ENCODE measurements at regions not wholly inside any gene's neighbourhood (a gene's known extent, or its start where the extent isn't known, plus 50 kb on each side); places are given as distances from the start of the nearest gene placed in this dataset.

DNA sequence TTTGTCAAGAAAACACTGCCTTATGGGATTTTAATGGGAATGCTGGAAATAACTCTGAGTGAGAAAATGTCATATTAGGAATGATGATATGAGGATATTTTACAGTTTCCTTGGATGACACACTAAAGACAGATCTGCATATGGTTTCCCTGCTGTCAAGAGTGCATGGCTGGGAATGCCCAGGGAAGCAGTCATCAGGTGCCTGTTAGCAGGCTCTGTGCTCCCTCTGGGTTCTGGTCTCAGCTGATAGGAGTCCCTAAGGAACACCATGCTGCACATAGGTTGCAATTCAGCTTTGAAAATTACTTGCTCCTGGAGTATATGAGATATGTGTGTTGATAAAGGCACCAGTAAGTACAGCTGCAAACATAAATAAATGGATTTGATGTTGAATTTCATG lies 1064.6 kb downstream of the TUSC7 start (continued):
- TF ChIP-seq, protein P1, sequence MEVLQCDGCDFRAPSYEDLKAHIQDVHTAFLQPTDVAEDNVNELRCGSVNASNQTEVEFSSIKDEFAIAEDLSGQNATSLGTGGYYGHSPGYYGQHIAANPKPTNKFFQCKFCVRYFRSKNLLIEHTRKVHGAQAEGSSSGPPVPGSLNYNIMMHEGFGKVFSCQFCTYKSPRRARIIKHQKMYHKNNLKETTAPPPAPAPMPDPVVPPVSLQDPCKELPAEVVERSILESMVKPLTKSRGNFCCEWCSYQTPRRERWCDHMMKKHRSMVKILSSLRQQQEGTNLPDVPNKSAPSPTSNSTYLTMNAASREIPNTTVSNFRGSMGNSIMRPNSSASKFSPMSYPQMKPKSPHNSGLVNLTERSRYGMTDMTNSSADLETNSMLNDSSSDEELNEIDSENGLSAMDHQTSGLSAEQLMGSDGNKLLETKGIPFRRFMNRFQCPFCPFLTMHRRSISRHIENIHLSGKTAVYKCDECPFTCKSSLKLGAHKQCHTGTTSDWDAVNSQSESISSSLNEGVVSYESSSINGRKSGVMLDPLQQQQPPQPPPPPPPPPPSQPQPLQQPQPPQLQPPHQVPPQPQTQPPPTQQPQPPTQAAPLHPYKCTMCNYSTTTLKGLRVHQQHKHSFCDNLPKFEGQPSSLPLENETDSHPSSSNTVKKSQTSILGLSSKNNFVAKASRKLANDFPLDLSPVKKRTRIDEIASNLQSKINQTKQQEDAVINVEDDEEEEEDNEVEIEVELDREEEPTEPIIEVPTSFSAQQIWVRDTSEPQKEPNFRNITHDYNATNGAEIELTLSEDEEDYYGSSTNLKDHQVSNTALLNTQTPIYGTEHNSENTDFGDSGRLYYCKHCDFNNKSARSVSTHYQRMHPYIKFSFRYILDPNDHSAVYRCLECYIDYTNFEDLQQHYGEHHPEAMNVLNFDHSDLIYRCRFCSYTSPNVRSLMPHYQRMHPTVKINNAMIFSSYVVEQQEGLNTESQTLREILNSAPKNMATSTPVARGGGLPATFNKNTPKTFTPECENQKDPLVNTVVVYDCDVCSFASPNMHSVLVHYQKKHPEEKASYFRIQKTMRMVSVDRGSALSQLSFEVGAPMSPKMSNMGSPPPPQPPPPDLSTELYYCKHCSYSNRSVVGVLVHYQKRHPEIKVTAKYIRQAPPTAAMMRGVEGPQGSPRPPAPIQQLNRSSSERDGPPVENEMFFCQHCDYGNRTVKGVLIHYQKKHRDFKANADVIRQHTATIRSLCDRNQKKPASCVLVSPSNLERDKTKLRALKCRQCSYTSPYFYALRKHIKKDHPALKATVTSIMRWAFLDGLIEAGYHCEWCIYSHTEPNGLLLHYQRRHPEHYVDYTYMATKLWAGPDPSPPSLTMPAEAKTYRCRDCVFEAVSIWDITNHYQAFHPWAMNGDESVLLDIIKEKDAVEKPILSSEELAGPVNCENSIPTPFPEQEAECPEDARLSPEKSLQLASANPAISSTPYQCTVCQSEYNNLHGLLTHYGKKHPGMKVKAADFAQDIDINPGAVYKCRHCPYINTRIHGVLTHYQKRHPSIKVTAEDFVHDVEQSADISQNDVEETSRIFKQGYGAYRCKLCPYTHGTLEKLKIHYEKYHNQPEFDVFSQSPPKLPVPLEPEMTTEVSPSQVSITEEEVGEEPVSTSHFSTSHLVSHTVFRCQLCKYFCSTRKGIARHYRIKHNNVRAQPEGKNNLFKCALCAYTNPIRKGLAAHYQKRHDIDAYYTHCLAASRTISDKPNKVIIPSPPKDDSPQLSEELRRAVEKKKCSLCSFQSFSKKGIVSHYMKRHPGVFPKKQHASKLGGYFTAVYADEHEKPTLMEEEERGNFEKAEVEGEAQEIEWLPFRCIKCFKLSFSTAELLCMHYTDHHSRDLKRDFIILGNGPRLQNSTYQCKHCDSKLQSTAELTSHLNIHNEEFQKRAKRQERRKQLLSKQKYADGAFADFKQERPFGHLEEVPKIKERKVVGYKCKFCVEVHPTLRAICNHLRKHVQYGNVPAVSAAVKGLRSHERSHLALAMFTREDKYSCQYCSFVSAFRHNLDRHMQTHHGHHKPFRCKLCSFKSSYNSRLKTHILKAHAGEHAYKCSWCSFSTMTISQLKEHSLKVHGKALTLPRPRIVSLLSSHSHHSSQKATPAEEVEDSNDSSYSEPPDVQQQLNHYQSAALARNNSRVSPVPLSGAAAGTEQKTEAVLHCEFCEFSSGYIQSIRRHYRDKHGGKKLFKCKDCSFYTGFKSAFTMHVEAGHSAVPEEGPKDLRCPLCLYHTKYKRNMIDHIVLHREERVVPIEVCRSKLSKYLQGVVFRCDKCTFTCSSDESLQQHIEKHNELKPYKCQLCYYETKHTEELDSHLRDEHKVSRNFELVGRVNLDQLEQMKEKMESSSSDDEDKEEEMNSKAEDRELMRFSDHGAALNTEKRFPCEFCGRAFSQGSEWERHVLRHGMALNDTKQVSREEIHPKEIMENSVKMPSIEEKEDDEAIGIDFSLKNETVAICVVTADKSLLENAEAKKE (CRISPR knock-in tag; IDR thresholded peaks at IDR 0.05): no peak
- no peak for TF ChIP-seq ZNF331 (CRISPR knock-in tag; IDR thresholded peaks at IDR 0.05; ENCODE audit: low read depth)
- no peak for TF ChIP-seq ZNF114 (CRISPR knock-in tag; IDR thresholded peaks at IDR 0.05)
- no peak for TF ChIP-seq JUNB (IDR thresholded peaks at IDR 0.05; ENCODE audit: unreplicated experiment)
- TF ChIP-seq STAT1 (IDR thresholded peaks at IDR 0.05; ENCODE audit: unreplicated experiment): no peak

DNA sequence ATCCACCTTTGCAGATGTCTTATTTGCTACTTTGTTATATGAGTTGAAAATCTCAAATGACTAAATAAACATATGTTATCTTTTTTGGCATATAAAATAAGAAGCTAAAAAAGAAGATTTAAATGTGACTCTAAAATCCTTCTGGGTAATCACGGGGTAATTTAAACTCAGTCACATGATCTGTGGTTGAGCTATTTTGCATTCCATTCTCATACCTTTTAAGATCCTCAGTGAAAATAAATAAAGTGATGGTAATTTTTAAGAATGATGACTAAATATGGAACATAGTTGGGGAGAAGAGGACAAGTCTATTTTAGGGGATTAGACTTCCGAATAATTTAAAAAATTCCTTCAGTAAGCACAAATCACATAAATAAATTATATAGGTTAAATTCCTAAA lies 1076.8 kb downstream of the TUSC7 start:
- Mint-ChIP-seq H3K4me3 (no peak overlapping the region), H3K9me3 (peaks cover 2% of the 10 kb centered on the region; the same call in 2 of the 3 replicates), H3K27me3 (ENCODE audit: insufficient read depth, low read depth, poor library complexity) (peaks cover 4% of the 10 kb centered on the region), H3K36me3 (ENCODE audit: low read depth) (no peaks in the 10 kb centered on the region), H3K4me1 (peaks cover 32% of the 10 kb centered on the region), H3K27ac (no peak overlapping the region)
- Histone ChIP-seq H2AFZ (no peak overlapping the region), H3K4me1 (ENCODE audit: insufficient read depth) (peaks cover 21% of the 10 kb centered on the region; the same call in 1 of the 2 replicates), H3K4me3 (no peak overlapping the region), H3K4me2 (no peak overlapping the region), H4K20me1 (replicated peaks; ENCODE audit: insufficient read depth) (no peaks in the 10 kb centered on the region), H3K36me3 (ENCODE audit: insufficient read depth) (no peaks in the 10 kb centered on the region), H3K27me3 (ENCODE audit: insufficient read depth) (no peaks in the 10 kb centered on the region), H3K27ac (ENCODE audit: low read depth) (no peak overlapping the region), H3F3A (replicated peaks; ENCODE audit: low read depth) (no peaks in the 10 kb centered on the region), H3K79me2 (replicated peaks; ENCODE audit: insufficient read depth) (no peaks in the 10 kb centered on the region), H3K9me2 (ENCODE audit: insufficient read depth) (no peaks in the 10 kb centered on the region)
- DNase-seq (ENCODE audit: low spot score) (no peak), ATAC-seq (no peak)
- no peak for TF ChIP-seq POLR2AphosphoS5 (IDR thresholded peaks at IDR 0.05; ENCODE audit: low read depth)
- no peak for TF ChIP-seq STAT1 (IDR thresholded peaks at IDR 0.05; ENCODE audit: unreplicated experiment)
- no peak for TF ChIP-seq NANOG (IDR thresholded peaks at IDR 0.05; ENCODE audit: borderline replicate concordance)
- TF ChIP-seq, protein P1 (CRISPR knock-in tag; IDR thresholded peaks at IDR 0.05): no peak
- TF ChIP-seq ZNF331 (CRISPR knock-in tag; IDR thresholded peaks at IDR 0.05; ENCODE audit: low read depth): no peak
- TF ChIP-seq, protein P2, sequence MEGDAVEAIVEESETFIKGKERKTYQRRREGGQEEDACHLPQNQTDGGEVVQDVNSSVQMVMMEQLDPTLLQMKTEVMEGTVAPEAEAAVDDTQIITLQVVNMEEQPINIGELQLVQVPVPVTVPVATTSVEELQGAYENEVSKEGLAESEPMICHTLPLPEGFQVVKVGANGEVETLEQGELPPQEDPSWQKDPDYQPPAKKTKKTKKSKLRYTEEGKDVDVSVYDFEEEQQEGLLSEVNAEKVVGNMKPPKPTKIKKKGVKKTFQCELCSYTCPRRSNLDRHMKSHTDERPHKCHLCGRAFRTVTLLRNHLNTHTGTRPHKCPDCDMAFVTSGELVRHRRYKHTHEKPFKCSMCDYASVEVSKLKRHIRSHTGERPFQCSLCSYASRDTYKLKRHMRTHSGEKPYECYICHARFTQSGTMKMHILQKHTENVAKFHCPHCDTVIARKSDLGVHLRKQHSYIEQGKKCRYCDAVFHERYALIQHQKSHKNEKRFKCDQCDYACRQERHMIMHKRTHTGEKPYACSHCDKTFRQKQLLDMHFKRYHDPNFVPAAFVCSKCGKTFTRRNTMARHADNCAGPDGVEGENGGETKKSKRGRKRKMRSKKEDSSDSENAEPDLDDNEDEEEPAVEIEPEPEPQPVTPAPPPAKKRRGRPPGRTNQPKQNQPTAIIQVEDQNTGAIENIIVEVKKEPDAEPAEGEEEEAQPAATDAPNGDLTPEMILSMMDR (conservative IDR thresholded peaks at IDR 0.05; ENCODE audit: low read depth in 2 of 2): no peak
- no peak for TF ChIP-seq EZH2phosphoT487 (IDR thresholded peaks at IDR 0.05; ENCODE audit: unreplicated experiment)

Measured in GM23338 (cell line).